ENCODE measurements at regions not wholly inside any gene's neighbourhood (a gene's known extent, or its start where the extent isn't known, plus 50 kb on each side); places are given as distances from the start of the nearest gene placed in this dataset.

DNA sequence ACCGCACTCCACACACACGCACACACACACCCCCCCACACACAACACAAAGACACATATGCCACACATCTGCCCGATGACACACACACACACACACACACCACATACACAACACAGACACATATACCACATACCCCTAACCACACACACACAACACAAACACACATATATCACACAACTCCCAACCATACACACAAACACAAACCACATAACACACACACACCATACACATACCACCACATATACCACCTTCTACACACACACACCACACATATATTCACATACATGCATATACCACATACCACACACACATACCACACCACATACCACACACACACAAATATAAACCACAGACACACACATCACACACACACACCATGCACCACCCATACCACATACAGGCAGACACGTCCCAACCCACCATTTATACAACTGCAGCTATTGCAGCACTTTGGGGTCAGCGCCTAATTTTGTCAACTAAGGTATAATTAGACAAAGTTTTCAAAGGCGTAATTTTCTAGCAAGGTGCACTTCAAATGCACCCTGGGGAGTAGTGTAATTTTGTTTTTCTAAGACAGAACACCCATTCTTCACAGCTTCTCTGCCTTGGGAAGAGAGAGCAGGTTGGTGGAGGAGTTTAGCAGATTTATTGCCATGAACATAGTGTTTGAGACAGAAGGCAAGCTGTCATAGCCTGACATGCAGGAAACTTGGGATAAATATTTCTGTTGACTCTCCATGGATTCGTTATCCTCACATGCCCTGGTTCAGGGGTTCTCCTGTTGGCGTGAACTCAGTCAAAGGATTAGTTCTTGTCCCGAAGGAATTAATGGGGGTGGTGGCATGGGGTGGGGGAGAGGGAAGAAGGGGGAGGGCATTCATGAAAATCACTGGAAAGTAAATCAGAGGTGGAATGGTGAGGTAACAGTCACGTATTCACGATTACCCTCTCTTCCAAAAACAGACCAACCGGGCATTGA lies 416.1 kb downstream of the LPIN1 start:
- ChIA-PET POLR2A (no interaction called here), CTCF (no interaction called here)
- dilution Hi-C loops (cut with MboI; ENCODE audit: extremely low pct_ligation_motif_present, low sequenced_read_pairs): no loop called here
- intact Hi-C loops (cut with micrococcal nuclease): no loop called here
- Histone ChIP-seq H3K36me3 (ENCODE audit: control insufficient read depth in 2 of 2, extremely low read depth in 1 of 2, insufficient read depth in 2 of 2, low read length in 2 of 2) (no peaks in the 10 kb centered on the region), H3K79me2 (ENCODE audit: control insufficient read depth, insufficient read depth, low read length) (no peaks in the 10 kb centered on the region), H3K4me2 (ENCODE audit: insufficient read depth, low read length) (no peak overlapping the region), H2AFZ (ENCODE audit: low read depth, low read length) (no peak overlapping the region), H3K27me3 (ENCODE audit: control insufficient read depth in 2 of 2, insufficient read depth in 2 of 2, low read length in 2 of 2) (no peaks in the 10 kb centered on the region), H3K27ac (ENCODE audit: insufficient read depth, low read depth, low read length) (no peak overlapping the region), H3K9me1 (replicated peaks; ENCODE audit: control insufficient read depth, extremely low read depth, insufficient read depth, low read length) (no peaks in the 10 kb centered on the region), H3K9me3 (replicated peaks; ENCODE audit: control insufficient read depth, insufficient read depth, low read length) (no peaks in the 10 kb centered on the region), H3K4me1 (ENCODE audit: control insufficient read depth, extremely low read depth, insufficient read depth, low read length) (no peaks in the 10 kb centered on the region), H4K20me1 (replicated peaks; ENCODE audit: control insufficient read depth, extremely low read depth, insufficient read depth, low read length) (no peaks in the 10 kb centered on the region), H3K4me3 (replicated peaks in 1 of 3; ENCODE audit: insufficient read depth in 1 of 3, low read depth in 1 of 3, low read length in 3 of 3) (no peak overlapping the region), H3K9ac (replicated peaks; ENCODE audit: extremely low read depth, insufficient read depth, low read length) (no peak overlapping the region)
- BruUV-seq (replicated peaks): no TSS peak
- FAIRE-seq: no peak
- TF ChIP-seq FOS (IDR thresholded peaks at IDR 0.05; ENCODE audit: borderline replicate concordance, insufficient read depth, low read length) (no peak), EZH2 (IDR thresholded peaks at IDR 0.05; ENCODE audit: borderline replicate concordance, low read depth, low read length, severe bottlenecking) (no peak), POLR2AphosphoS5 (IDR thresholded peaks at IDR 0.05; ENCODE audit: insufficient read depth, low read depth, low read length) (no peak), POLR2A (IDR thresholded peaks at IDR 0.05; ENCODE audit: low read depth, low read length) (no peak), MYC (IDR thresholded peaks at IDR 0.05; ENCODE audit: low read depth, low read length) (no peak), JUN (IDR thresholded peaks at IDR 0.05; ENCODE audit: borderline replicate concordance, insufficient read depth, insufficient read length, low read depth) (no peak), MAX (IDR thresholded peaks at IDR 0.05; ENCODE audit: insufficient read depth, insufficient read length) (no peak), GATA2 (IDR thresholded peaks at IDR 0.05; ENCODE audit: insufficient read depth, insufficient read length, low read depth, low read length) (no peak)
- TF ChIP-seq, protein P1, sequence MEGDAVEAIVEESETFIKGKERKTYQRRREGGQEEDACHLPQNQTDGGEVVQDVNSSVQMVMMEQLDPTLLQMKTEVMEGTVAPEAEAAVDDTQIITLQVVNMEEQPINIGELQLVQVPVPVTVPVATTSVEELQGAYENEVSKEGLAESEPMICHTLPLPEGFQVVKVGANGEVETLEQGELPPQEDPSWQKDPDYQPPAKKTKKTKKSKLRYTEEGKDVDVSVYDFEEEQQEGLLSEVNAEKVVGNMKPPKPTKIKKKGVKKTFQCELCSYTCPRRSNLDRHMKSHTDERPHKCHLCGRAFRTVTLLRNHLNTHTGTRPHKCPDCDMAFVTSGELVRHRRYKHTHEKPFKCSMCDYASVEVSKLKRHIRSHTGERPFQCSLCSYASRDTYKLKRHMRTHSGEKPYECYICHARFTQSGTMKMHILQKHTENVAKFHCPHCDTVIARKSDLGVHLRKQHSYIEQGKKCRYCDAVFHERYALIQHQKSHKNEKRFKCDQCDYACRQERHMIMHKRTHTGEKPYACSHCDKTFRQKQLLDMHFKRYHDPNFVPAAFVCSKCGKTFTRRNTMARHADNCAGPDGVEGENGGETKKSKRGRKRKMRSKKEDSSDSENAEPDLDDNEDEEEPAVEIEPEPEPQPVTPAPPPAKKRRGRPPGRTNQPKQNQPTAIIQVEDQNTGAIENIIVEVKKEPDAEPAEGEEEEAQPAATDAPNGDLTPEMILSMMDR (IDR thresholded peaks at IDR 0.05; ENCODE audit: extremely low read depth in 1 of 2, insufficient read depth in 1 of 2, low read depth in 1 of 2, low read length in 2 of 2): no peak
- no peak for DNase-seq (ENCODE audit: low read depth, low spot score)

Measured in endothelial cell of umbilical vein (primary cell).